GM23248 (cell line): ENCODE measurements at regions not wholly inside any gene's neighbourhood (a gene's known extent, or its start where the extent isn't known, plus 50 kb on each side); places are given as distances from the start of the nearest gene placed in this dataset.

Experiments used
- EZH2 ChIP-seq: fragments of 200-600 bp; sonication (generic); IDR thresholded peaks from 2 replicates; pipeline ENCODE4 v1.6.1; 2018; ENCODE audit warnings: antibody characterized with exemption, mild to moderate bottlenecking; ENCODE audit not compliant: insufficient read depth, poor library complexity, severe bottlenecking
- EZH2phosphoT487 ChIP-seq: fragments of 200-600 bp; sonication (generic); IDR thresholded peaks from 2 replicates; pipeline ENCODE4 v1.6.1; 2018; ENCODE audit warnings: antibody characterized with exemption, moderate library complexity, mild to moderate bottlenecking, low read depth; ENCODE audit not compliant: insufficient read depth

DNA sequence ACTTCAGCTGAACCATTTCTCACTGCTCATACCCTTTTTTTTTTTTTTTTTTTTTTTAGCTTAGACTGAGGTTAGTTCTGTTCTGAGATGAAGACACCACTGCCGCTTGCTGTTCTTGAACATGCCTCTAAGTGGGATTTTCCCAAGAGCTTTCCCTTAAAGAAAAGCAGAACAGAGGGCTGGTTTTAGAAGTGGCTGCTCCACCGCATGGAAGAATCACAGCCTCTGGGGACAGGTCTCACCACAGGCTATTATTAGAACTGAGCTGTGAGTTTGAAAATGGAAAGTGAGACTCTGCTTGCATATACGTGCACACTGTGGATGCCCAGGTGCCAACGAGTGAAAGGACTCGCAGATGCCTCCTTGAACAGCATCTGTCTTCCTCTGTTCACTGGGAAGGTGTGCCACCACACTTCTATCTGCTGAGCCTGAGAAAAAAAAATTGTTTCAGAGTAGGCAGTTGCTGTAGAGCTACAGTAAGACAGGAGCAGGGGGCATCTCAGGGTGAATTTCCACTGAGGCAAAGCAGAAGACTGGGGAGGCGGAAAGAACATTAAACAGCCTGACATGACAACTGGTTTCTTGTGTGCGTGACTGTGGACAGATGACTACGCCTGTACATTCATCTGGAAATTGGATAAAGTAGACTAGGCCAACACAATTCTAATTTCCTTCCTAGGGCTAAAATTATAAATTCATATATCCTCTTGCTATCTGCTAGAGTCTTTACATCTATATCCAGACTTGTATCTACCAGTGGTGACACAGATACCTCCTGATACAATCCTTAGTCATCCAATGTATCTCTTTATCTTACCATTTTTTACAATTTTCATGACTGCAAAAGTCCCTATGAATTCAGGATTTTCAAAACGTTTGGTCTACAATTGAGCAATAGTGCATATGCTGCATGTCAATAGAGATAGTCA, 1045.7 kb upstream of the CELF4 start:
- TF ChIP-seq EZH2phosphoT487 (no peak), EZH2 (no peak)
